GM21619 (cell line): ENCODE measurements at regions not wholly inside any gene's neighbourhood (a gene's known extent, or its start where the extent isn't known, plus 50 kb on each side); places are given as distances from the start of the nearest gene placed in this dataset.

Experiments used
- ATAC-seq: cut with Tn5 transposase; IDR thresholded peaks from one replicate; pipeline ENCODE4 v1.9.1; 2021; ENCODE audit not compliant: unreplicated experiment

DNA sequence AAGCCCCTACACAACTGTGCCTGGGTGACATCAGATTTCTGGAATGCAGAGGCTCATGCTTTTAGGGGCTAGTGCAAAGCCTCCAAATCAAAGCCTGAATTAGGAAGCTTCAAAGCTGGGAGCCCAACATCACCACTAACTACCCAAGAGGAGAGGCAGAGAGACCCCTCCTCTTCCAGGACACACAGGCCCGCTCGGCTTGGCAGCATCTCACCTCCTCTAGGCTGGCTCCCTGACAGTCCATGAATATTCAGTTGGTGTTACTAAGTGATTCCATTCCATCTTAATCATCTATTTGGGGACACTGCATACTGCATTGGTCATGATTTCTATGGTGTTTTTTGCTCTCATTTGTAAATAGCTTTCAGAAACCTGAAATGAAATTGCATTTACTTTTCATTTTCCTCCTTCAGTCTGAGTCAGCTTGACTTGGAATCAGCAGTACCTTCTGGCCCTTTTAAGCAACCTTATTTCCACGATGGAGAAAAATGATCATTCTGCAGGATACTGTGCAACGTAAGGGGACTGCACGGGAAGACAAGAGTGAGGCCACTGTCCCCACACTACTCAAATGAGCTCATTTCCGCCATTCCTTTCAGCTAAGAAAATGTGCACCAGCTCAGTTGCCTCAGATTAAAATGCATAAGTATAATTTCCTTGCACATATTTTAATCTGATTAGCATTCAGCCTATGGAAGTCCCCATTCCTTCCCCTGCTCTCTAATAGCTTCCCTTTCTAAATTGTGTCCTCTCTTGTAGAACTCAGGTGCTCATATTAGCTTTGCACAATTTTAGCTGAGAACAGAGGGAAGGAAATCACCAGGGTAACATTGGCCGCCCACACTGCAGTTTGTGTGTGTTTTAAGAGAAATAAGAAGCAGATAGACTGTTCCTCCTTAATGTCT is 219.9 kb downstream of the RFC3 start:
- no peak for ATAC-seq

DNA sequence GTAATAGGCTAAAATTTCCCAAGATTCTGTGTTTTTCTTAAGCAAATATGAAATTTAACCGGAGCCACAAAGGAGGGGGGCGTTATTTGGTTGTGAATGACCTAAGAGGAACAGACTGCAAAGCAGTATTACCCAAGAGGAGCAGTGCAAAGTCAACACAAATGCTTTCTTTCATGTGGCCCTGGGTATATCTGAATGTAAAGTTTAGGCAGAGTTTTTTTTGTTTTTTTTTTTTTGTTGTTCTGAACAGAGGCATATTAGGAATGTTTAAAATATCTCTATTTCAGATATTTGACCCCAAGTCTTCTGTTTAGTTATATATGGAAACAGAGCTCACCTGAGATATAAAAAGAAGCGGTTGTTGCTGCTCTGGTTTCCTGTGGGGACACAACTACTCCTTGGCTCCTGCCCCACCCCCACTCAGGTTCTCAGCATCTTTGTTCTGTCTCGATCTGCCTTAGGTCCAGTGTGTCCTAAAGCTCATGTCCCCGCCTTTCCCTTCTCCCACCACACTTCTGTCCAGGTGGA is 220.7 kb downstream of the RFC3 start:
- ATAC-seq, result no peak

DNA sequence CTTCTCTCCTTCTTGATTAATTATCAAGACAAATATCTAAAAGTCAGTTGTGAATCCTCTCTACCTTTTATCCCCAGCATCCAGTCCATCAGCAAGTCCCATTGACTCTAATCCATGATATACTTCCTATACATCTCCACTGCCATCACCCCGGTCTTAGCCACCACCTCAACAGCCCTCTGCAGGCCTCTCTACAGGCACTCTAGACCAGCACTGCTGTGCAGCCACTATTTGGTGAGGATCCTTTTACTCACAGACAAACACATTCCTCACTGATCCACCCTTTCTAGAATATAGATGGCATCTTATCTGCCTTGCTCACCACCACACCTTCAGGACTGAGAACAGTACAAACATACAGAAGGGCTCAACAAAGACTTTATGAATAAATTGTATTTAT is 221.7 kb downstream of the RFC3 start:
- ATAC-seq, result no peak

DNA sequence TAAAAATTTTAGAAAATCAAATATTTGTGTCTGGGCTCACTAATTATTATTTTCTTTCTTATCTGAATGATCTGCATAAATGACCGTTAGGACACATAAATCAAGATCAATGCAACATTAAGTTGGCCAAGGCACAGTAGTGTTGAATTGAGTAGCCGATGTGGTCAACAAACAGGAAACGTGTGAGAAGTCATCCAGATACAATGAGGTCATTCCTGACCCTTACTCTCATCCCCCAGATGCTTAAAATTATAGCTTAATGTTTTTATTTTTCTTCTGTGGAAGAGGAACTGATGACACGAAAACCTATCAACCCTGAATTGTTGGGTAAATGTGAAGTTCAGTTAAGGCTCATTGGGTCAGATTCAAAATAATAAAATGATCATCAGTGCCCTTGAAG is 222.9 kb downstream of the RFC3 start:
- no peak for ATAC-seq

DNA sequence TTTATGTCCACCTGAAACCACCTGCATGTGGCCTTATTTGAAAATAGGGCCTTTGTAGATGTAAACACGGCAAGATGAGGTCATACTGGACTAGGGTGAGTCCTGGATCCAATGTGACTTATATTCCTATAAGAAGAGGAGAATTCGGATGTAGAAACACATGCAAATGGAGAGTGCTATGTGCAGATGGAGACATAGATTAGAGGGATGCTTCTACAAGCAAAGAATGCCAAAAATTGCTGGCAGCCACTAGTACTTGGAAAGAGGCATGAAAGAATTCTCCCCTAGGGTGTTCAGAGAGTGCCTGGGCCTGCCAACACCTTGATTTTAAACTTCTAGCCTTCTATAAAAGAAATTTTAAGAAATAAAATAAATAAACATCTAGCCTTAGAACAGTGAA is 226.1 kb downstream of the RFC3 start:
- no peak for ATAC-seq

DNA sequence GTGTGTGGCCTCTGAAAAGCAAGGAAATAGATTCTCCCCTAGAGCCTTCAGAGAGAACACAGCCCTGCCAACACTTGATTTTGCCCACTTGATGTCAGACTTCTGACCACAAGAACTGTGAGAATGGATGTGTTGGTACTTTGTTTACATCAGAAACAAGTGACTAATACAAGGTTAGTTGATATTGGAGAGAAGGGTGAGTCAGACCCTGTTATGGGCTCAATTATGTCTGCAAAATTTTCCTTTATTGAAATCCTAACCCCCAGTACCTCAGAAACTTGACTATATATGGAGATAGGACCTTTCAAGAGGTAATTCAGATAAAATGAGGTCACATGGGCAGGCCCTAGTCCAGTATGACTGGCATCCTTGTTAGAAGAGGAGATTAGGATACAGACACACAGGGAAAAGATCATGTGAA is 226.7 kb downstream of the RFC3 start:
- ATAC-seq, result no peak

DNA sequence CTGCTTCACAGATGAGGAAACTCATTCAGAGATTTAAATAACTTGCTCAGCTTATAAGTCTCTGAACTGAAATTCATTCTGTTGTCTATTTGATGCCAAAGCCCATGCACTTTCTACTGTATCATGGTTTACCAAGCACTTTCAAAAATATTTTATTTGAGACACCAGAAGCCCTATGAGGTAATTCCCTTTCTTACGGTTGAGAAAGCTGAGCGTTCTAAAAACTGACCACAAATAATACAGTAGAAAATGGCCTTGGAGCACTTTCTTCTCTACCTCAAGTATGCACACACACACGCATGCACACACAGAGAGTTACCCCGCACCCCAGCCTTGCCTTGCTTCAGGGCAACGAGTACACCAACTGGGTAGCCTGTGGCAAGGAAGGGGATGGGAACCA is 228.5 kb downstream of the RFC3 start:
- no peak for ATAC-seq

DNA sequence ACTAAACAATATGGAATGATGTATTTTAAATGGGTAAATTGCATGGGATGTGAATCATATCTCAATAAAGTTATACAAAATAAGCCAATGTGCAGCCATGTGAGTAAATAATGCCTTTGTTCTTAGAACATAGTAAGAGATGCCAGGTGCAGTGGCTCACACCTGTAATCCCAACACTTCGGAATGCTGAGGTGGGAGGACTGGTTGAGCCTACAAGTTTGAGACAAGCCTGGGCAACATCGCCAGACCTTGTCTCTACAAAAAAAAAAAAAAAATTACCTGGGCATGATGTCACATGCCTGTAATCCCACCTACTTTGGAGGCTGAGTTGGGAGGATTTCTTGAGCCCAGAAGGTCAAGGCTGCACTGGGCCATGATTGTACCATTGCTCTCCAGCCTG is 230.7 kb downstream of the RFC3 start:
- no peak for ATAC-seq

DNA sequence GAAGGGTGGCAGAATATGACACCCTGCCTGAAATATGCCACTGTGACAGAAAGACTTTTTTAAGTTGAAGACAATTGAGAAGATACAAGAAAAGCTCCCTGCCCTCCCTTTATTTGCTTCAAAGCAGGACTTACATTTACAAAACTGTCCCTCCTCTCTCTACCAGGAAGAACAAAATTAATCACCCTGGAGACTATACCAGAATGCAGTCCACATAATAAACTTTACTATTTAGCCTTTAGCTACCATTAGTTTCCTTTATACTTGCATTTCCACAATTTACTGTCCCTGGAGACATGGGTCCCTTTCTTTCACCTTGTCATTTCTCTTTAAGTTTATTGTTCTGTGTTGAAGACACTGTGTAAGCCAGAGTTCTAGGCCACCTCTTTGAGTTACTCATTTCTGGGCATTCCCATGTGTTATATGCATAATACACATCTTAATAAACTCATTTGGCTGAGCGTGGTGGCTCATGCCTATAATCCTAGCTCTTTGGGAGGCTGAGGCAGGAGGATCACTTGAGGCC is 238.8 kb downstream of the RFC3 start:
- no peak for ATAC-seq

DNA sequence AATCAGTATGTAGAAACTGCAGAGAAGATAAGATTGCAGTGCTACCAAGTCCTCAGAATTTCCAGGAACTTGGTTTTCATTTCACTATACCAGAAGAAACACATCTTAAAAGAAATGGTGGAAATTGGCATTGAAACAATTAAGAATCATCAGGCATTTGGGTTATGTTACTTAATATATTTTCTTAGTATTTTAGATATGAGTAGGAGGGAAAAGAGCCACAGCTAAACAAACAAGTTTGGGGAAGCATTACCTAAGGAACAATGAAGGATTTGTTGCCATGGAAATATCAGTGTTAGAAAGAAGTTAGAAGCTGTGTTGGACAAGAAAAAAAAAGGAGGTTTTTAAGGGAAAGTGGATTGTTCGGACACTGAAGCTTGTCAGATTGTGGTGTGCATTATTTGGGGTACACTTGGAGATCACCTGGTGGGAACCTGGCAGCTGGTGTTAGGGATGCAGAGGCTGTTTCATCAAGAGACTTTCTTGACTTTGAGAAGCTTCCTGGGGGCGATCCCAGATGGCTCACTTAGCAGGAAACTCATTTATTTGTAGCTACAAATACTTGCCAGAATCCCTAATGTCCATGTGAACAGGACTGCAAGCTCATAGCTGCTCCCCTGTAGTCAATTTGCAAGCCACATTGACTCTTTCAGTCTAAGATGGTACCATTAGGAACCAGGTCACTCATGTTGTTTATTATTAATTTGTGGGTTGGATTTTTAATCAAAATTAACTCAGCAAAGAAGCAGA is 246.7 kb downstream of the RFC3 start:
- ATAC-seq, result no peak

DNA sequence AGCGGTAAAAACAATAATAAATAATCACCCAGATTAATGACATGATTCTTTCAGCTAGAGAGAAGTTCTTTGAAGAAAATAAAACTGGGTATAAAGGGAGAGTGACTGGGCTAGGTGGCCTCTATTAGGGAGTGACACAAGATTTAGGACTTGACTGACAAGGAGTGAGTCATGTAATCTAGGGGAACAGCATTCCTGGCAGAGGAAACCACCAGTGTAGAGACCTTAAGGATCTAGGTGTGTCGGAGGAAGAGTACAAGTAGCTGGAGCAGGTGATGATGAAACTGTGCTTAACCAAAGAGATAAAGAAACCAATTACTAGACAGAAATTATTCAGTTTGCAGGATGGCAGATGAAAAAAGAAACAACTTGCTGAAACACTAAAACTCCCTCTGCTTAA is 248.0 kb downstream of the RFC3 start:
- ATAC-seq, result no peak

DNA sequence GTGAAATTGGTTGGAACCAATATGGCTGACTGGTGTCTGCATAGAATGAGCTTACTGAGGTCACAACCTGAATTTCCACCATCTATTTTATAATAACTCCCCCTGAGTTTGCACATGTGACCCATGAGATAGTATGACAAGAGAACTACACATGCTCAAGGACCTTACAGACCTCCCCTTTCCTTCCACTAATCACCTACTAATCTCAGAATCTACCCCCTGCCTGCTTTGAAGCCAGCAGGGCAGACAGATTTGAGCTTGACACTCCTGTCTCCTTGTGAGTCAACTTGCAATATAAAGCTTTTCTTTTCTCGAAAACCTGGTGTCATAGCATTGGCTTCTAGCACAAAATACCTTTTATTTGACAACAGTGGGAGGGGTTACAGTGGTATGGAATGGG is 248.4 kb downstream of the RFC3 start:
- ATAC-seq, result no peak

DNA sequence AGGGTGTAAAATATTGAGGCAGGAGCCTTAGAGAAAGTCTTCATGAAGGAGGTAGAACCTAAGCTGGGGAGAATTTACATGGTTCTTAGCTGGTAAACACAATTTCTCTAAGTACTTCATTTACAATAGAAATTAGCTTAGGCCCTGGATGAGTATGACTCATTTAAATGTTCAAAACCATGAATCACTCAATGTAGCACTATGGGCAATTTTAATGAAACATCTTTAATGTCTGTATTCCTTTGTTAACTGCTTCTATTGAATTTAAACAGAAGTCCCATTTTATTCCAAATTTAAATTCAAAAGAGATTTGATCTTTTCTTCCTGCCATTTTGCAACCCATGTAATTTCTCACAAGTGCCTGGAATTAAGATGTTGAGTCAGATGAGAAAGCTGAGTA is 252.1 kb downstream of the RFC3 start:
- no peak for ATAC-seq

DNA sequence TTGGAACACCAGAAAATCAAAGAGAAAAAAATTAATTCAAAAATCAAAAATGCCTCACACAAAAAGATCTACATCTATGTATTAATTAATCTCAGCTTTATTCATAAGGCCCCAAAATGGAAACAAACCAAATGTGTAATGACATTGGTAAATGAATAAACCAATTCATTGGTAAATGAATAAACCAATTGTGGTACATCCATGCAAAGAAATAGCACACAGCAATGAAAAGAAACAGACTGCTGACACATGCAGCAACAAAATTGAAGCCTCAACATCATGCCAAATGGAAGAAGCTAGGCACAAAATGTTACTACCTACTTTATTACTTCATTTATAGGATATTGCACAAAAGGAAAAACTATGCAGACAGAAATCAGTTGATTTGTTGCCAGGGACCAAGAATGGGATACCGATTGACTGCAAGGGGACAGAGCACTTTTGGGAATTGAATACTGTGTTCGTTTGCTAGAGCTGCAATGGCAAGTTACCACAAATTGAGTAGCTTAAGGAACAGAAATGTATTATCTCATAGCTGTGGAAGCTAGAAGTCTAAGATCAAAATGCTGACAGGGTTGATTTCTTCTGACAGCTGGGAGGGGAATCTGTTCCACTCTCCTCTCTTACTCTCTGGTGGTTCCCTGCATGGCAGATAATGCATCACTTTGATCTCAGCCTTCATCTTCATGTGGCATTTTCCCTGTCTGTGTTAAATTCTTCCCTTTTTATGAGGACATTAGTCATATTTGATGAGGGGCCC is 252.8 kb downstream of the RFC3 start:
- ATAC-seq, result no peak

DNA sequence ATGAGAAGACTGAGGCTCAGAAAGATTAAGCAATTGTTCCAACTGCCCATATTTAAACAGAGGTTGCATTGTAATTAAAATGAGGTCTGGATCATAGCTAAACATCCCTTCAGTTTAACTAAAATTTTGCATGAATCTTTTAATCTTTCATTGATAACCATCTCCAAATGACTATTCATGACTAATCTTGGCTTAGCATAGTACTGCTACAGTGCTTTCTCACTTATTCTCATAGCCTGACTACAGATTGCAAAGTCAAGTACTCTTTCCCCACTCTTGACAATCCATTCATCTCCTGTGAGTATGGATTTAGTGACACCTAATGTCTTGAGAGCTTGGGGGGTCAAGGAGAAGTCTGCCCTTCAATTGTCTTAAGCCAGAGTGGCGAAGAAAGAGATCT is 258.4 kb downstream of the RFC3 start:
- no peak for ATAC-seq

DNA sequence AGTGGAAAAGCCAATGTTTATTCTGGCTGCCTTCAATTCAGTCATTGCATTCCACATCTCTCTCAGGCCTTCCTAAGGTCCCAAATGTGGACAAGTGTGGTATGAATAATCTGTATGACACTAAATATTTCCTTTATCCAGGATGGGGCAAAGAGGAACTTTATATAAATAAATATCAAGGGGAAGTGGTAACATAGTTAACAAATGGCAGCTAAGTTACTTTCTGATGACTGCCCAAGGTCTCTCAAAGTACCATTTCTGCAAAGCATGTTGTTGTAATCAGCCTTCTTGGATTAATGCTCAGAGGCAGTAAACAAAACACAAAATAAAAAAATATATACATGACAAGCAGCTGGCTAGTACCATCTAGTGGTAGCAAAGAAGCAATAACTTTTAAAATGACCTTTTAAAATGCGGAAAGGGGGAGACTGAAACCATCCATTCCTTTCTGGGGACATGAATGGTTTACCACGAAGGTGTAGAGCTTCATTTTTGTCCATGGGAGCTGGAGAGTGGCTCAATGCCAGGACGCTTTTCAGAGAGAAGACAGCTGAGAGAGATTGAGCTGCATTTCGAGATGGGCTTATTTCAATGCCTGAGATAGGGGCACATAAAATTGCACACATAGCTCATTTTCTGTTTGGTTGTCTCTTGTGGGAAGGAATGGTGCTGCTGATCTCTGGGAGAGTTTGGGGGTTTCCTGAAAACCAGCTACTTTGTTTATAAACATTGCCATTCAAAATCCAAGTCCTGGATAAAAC is 259.2 kb downstream of the RFC3 start:
- ATAC-seq, result no peak

DNA sequence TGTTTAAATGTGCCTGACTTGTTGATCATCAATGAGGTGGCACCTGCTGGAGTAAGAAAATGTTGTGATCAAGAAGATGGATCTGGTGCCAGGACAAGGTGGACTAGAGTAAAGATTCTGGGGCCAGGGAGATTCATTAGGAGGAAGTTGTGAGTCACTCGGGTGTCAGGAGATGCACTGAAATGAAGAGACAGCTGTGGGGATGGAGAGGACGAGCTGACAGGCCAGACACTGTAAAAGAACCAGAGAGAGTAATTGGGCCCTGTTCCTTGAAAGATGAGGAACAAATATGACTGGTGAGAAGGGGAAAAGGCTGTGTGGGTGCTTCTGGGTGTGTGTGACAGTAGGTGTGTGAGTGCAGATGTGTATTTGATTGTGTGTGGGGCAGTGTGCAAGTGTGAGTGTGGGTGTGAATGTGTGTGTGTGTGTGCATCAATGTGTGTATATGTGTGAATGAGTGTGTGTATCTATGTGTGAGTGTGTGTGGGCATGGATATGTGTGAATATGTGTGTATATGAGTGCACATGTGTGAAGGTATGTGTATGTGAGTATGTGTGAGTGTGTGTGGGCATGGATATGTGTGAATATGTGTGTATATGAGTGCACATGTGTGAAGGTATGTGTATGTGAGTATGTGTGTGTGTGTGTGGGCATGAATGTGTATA is 260.5 kb downstream of the RFC3 start:
- no peak for ATAC-seq

DNA sequence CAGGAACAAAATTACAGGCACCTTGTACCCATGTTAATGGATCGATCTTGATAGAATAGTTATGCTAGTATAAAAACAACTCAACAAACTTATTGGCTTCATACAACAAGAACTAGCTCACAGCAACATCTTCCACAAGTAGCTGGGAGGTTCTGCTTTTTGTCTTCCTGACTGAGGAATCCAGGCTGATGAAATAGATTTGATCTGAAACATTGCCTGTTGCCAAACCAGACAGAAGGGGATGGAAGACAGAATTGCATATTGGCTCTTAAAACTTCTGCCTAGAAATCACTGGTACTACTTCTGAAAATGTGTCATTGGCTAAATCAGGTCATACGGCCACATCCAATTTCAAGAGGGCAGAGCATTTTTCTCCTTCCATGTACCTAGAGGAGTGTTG is 267.3 kb downstream of the RFC3 start:
- no peak for ATAC-seq

DNA sequence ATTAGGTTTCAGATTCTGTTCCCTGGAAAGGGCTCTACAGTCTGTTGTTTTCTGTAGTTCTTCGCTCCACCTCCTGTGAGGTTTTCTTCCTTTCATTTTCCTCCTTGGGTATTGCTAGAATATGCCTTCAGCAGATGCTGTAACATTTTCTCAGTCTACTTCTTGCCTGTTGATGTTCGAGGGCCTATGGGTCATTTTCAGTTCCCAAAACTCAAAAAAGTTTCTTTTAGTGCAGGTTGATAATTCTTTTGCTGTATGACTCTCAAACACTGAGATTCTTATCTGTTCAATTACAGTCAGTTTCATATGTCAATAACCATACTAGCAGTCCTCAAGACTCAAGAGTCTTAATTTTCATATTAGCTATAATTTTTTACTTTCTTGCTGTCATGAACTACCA is 268.3 kb downstream of the RFC3 start:
- no peak for ATAC-seq

DNA sequence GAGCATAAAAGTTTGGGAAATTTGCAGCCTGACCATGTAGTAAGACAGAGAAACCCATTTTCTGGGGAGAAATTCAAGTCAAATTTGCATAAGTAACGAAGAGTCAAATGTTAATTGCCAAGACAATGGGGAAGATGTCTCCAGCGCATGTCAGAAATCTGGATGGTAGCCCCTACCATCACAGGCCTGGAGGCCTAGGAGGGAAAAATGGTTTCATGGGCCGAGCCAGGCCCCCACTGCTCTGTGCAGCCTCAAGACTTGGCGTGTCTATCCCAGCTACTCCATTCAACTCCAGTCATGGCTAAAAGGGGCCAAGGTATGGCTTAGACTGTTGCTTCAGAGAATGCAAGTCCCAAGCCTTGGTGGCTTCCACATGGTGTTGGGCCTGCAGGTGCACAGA is 269.8 kb downstream of the RFC3 start:
- no peak for ATAC-seq
